ENCODE measurements at regions not wholly inside any gene's neighbourhood (a gene's known extent, or its start where the extent isn't known, plus 50 kb on each side); places are given as distances from the start of the nearest gene placed in this dataset.

DNA sequence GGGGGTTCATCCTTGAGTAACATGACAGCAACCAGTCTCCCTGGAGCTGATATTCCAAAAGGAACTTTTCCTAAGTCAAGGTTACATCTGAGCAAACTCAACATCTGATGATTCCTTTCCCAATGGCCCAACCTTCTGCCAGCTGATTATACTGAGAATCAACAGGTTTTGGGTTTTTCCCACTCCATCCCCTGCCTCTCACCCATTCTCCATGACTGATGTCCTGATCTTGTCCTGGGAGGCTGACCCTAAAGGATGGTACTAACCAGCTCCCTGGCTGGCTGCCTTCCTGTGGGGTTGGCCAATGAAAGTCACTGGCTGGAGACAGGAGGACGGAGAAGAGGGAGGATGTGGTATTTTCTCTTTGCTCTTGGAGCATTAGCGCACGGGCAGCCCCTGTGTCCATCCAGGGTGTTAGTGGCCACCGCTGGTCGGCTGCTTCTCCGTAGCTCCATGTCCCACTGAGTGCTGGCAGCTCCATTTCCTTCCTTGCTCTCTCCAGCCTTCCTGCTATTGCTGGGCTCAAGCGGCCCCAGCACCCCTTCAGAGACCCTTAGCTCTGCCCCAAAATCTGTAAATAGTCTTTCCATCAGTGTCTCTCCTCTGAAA, 306.2 kb upstream of the PITRM1 start:
- TF ChIP-seq CTCF (conservative IDR thresholded peaks at IDR 0.05; ENCODE audit: low read length), result no peak
- TF ChIP-seq EZH2phosphoT487 (IDR thresholded peaks at IDR 0.05; ENCODE audit: borderline replicate concordance), result no peak
